ENCODE measurements at regions not wholly inside any gene's neighbourhood (a gene's known extent, or its start where the extent isn't known, plus 50 kb on each side); places are given as distances from the start of the nearest gene placed in this dataset.

- no peak for TF ChIP-seq ZBTB11 (CRISPR knock-in tag; IDR thresholded peaks at IDR 0.05)
- no peak for TF ChIP-seq ZNF274 (IDR thresholded peaks at IDR 0.05; ENCODE audit: insufficient read depth, insufficient read length)
- TF ChIP-seq STAT3 (IDR thresholded peaks at IDR 0.05; ENCODE audit: low read depth, low read length): no peak
- no peak for TF ChIP-seq ZBTB4 (CRISPR knock-in tag; IDR thresholded peaks at IDR 0.05)
- TF ChIP-seq MLLT1 (IDR thresholded peaks at IDR 0.05): peak; percentile 95
- no peak for TF ChIP-seq ZNF24 (IDR thresholded peaks at IDR 0.05)
- no peak for TF ChIP-seq SMARCA5 (IDR thresholded peaks at IDR 0.05)
- TF ChIP-seq CBX3 (IDR thresholded peaks at IDR 0.05; ENCODE audit: borderline replicate concordance, low read depth): no peak
- peak; percentile 99 for TF ChIP-seq EED (IDR thresholded peaks at IDR 0.05; ENCODE audit: low read depth)
- no peak for TF ChIP-seq ZNF384 (IDR thresholded peaks at IDR 0.05; ENCODE audit: borderline replicate concordance, low read depth, low read length)
- TF ChIP-seq SMC3 (IDR thresholded peaks at IDR 0.05; ENCODE audit: borderline replicate concordance, low read length): no peak
- peak; percentile 70 to 94; a peak in 3 of 4 replicates for TF ChIP-seq CEBPB (IDR thresholded peaks at IDR 0.05; ENCODE audit: borderline replicate concordance in 1 of 2, low read depth in 2 of 2, low read length in 2 of 2)
- peak; percentile 94 for TF ChIP-seq JUNB (IDR thresholded peaks at IDR 0.05)
- no peak for TF ChIP-seq ZNF687 (IDR thresholded peaks at IDR 0.05)
- TF ChIP-seq ASH2L (IDR thresholded peaks at IDR 0.05; ENCODE audit: borderline replicate concordance, low read depth): no peak
- TF ChIP-seq SIX5 (IDR thresholded peaks at IDR 0.05; ENCODE audit: low read depth, low read length, severe bottlenecking): no peak
- peak; percentile 72; the same call in 1 of the 2 replicates for TF ChIP-seq BMI1 (IDR thresholded peaks at IDR 0.05; ENCODE audit: borderline replicate concordance)
Observed at GRCh38 chr15:70486451-70487386, 276.6 kb downstream of the UACA start (continued).
